ENCODE measurements at regions not wholly inside any gene's neighbourhood (a gene's known extent, or its start where the extent isn't known, plus 50 kb on each side); places are given as distances from the start of the nearest gene placed in this dataset.

- no peaks in the 10 kb centered on the region for H3K4me1 ChIP-seq (ENCODE audit: insufficient read depth, low read length)
- no peak for ATAC-seq (ENCODE audit: insufficient read depth, low read depth)
- H2AFZ ChIP-seq (ENCODE audit: low read depth, low read length): no peak overlapping the region
- no peak overlapping the region for H3K4me2 ChIP-seq (ENCODE audit: insufficient read depth, low read length)
- H3K9ac ChIP-seq (ENCODE audit: low read depth, low read length): no peak overlapping the region
- DNase-seq: no peak
- H3K4me3 ChIP-seq (ENCODE audit: low read depth in 1 of 2, low read length in 2 of 2): no peak overlapping the region
- no peak overlapping the region for H3K27ac ChIP-seq (ENCODE audit: low read length)
- H3K79me2 ChIP-seq (ENCODE audit: insufficient read depth, low read length): no peaks in the 10 kb centered on the region
- no peaks in the 10 kb centered on the region for H3K36me3 ChIP-seq (ENCODE audit: insufficient read depth, low read length)
- H3K27me3 ChIP-seq (ENCODE audit: insufficient read depth, low read length, poor library complexity): peaks cover 8% of the 10 kb centered on the region
- H3K9me3 ChIP-seq (ENCODE audit: insufficient read depth, low read length, severe bottlenecking): no peaks in the 10 kb centered on the region
- no peaks in the 10 kb centered on the region for H4K20me1 ChIP-seq (ENCODE audit: insufficient read depth, low read length)
- TF ChIP-seq EZH2 (IDR thresholded peaks at IDR 0.05; ENCODE audit: borderline replicate concordance, low read depth, low read length, severe bottlenecking): no peak
- TF ChIP-seq, protein P1, sequence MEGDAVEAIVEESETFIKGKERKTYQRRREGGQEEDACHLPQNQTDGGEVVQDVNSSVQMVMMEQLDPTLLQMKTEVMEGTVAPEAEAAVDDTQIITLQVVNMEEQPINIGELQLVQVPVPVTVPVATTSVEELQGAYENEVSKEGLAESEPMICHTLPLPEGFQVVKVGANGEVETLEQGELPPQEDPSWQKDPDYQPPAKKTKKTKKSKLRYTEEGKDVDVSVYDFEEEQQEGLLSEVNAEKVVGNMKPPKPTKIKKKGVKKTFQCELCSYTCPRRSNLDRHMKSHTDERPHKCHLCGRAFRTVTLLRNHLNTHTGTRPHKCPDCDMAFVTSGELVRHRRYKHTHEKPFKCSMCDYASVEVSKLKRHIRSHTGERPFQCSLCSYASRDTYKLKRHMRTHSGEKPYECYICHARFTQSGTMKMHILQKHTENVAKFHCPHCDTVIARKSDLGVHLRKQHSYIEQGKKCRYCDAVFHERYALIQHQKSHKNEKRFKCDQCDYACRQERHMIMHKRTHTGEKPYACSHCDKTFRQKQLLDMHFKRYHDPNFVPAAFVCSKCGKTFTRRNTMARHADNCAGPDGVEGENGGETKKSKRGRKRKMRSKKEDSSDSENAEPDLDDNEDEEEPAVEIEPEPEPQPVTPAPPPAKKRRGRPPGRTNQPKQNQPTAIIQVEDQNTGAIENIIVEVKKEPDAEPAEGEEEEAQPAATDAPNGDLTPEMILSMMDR (IDR thresholded peaks at IDR 0.05; ENCODE audit: borderline replicate concordance, extremely low read depth, low read length, poor library complexity, severe bottlenecking): no peak
Measured at GRCh38 chr5:58115811-58116210, 344.1 kb downstream of the PLK2 start.

GRCh38 chr5:58114324-58114723 lies 345.6 kb downstream of the PLK2 start:
- no peak for TF ChIP-seq EZH2 (IDR thresholded peaks at IDR 0.05; ENCODE audit: borderline replicate concordance, low read depth, low read length, severe bottlenecking)
- TF ChIP-seq, protein P1 (IDR thresholded peaks at IDR 0.05; ENCODE audit: borderline replicate concordance, extremely low read depth, low read length, poor library complexity, severe bottlenecking): no peak
- no peak overlapping the region for H2AFZ ChIP-seq (ENCODE audit: low read depth, low read length)
- H3K27me3 ChIP-seq (ENCODE audit: insufficient read depth, low read length, poor library complexity): peaks cover 8% of the 10 kb centered on the region
- no peaks in the 10 kb centered on the region for H3K36me3 ChIP-seq (ENCODE audit: insufficient read depth, low read length)
- H3K4me2 ChIP-seq (ENCODE audit: insufficient read depth, low read length): no peak overlapping the region
- H3K27ac ChIP-seq (ENCODE audit: low read length): no peak overlapping the region
- no peak overlapping the region for H3K4me3 ChIP-seq (ENCODE audit: low read depth in 1 of 2, low read length in 2 of 2)
- no peaks in the 10 kb centered on the region for H4K20me1 ChIP-seq (ENCODE audit: insufficient read depth, low read length)
- DNase-seq: no peak
- no peak overlapping the region for H3K9ac ChIP-seq (ENCODE audit: low read depth, low read length)
- no peaks in the 10 kb centered on the region for H3K79me2 ChIP-seq (ENCODE audit: insufficient read depth, low read length)
- no peaks in the 10 kb centered on the region for H3K9me3 ChIP-seq (ENCODE audit: insufficient read depth, low read length, severe bottlenecking)
- no peaks in the 10 kb centered on the region for H3K4me1 ChIP-seq (ENCODE audit: insufficient read depth, low read length)
- no peak for ATAC-seq (ENCODE audit: insufficient read depth, low read depth)

DNA sequence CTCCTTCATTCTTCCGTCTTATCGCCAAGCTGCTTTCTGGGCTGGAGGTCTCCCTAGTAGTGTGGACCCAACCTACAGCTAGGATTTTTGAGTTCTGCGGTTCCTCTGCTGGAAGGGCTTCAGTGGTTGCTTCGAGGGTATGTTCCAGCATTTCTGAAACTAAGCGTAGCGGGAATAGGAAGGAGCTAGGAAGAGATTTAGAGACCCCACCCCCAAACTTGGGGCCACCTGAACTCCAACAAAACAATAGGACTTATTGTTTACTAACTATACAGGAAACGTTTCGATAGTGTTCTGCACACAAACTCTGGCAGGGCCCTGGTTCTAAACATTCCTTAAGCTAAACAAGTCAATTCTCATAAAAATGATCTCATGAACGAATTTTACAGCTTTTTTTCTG lies 346.7 kb downstream of the PLK2 start:
- no peak for DNase-seq

More for the DNA sequence above, 346.7 kb downstream of the PLK2 start:
- Histone ChIP-seq H2AFZ (ENCODE audit: low read depth, low read length) (no peak overlapping the region), H3K4me2 (ENCODE audit: insufficient read depth, low read length) (no peak overlapping the region), H3K27ac (ENCODE audit: low read length) (no peak overlapping the region), H3K79me2 (ENCODE audit: insufficient read depth, low read length) (no peaks in the 10 kb centered on the region), H3K9me3 (ENCODE audit: insufficient read depth, low read length, severe bottlenecking) (no peaks in the 10 kb centered on the region), H3K4me3 (ENCODE audit: low read depth in 1 of 2, low read length in 2 of 2) (no peak overlapping the region), H3K36me3 (ENCODE audit: insufficient read depth, low read length) (no peaks in the 10 kb centered on the region), H3K4me1 (ENCODE audit: insufficient read depth, low read length) (no peaks in the 10 kb centered on the region), H4K20me1 (ENCODE audit: insufficient read depth, low read length) (no peaks in the 10 kb centered on the region), H3K9ac (ENCODE audit: low read depth, low read length) (no peak overlapping the region), H3K27me3 (ENCODE audit: insufficient read depth, low read length, poor library complexity) (peaks cover 8% of the 10 kb centered on the region)
- ATAC-seq (ENCODE audit: insufficient read depth, low read depth): no peak
- TF ChIP-seq, protein P1 (IDR thresholded peaks at IDR 0.05; ENCODE audit: borderline replicate concordance, extremely low read depth, low read length, poor library complexity, severe bottlenecking): no peak
- TF ChIP-seq EZH2 (IDR thresholded peaks at IDR 0.05; ENCODE audit: borderline replicate concordance, low read depth, low read length, severe bottlenecking): no peak
